ENCODE measurements at regions not wholly inside any gene's neighbourhood (a gene's known extent, or its start where the extent isn't known, plus 50 kb on each side); places are given as distances from the start of the nearest gene placed in this dataset.
A peak's percentile ranks its signal among the peaks of the same experiment; 100 is the strongest.

GRCh38 chr3:72352176-72352575 lies 496.1 kb downstream of the SHQ1 start:
- Mint-ChIP-seq H3K27me3 (ENCODE audit: low read depth) (peaks cover 2% of the 10 kb centered on the region), H3K9me3 (no peaks in the 10 kb centered on the region), H3K4me1 (ENCODE audit: low read depth) (peaks cover 22% of the 10 kb centered on the region), H3K36me3 (ENCODE audit: low read depth) (no peaks in the 10 kb centered on the region), H3K4me3 (ENCODE audit: low read depth) (no peak overlapping the region), H3K27ac (no peak overlapping the region)
- DNase-seq (ENCODE audit: low spot score): no peak
- intact Hi-C loops (cut with micrococcal nuclease): no loop called here

- no peaks in the 10 kb centered on the region for H3K9me3 Mint-ChIP-seq
- intact Hi-C loops (cut with micrococcal nuclease): no loop called here
- peaks cover 25% of the 10 kb centered on the region for H3K4me1 Mint-ChIP-seq (ENCODE audit: low read depth)
- H3K36me3 Mint-ChIP-seq (ENCODE audit: low read depth): no peaks in the 10 kb centered on the region
- H3K4me3 Mint-ChIP-seq (ENCODE audit: low read depth): no peak overlapping the region
- H3K27me3 Mint-ChIP-seq (ENCODE audit: low read depth): peaks cover 2% of the 10 kb centered on the region
- no peak overlapping the region for H3K27ac Mint-ChIP-seq
- no peak for DNase-seq (ENCODE audit: low spot score)
Observed at GRCh38 chr3:72351536-72351935, 496.7 kb downstream of the SHQ1 start.

- no peaks in the 10 kb centered on the region for H3K9me3 Mint-ChIP-seq
- H3K4me3 Mint-ChIP-seq (ENCODE audit: low read depth): no peak overlapping the region
- H3K27me3 Mint-ChIP-seq (ENCODE audit: low read depth): no peaks in the 10 kb centered on the region
- no peaks in the 10 kb centered on the region for H3K36me3 Mint-ChIP-seq (ENCODE audit: low read depth)
- no peak for DNase-seq (ENCODE audit: low spot score)
- no peak overlapping the region for H3K27ac Mint-ChIP-seq
- intact Hi-C loops (cut with micrococcal nuclease): no loop called here
- peaks cover 32% of the 10 kb centered on the region for H3K4me1 Mint-ChIP-seq (ENCODE audit: low read depth)
Observed at GRCh38 chr3:72350761-72351505, 497.3 kb downstream of the SHQ1 start.

- H3K27ac Mint-ChIP-seq: no peak overlapping the region
- H3K4me1 Mint-ChIP-seq (ENCODE audit: low read depth): peaks cover 49% of the 10 kb centered on the region
- no peaks in the 10 kb centered on the region for H3K36me3 Mint-ChIP-seq (ENCODE audit: low read depth)
- H3K4me3 Mint-ChIP-seq (ENCODE audit: low read depth): no peak overlapping the region
- no peaks in the 10 kb centered on the region for H3K9me3 Mint-ChIP-seq
- DNase-seq (ENCODE audit: low spot score): no peak
- no peaks in the 10 kb centered on the region for H3K27me3 Mint-ChIP-seq (ENCODE audit: low read depth)
- intact Hi-C loops (cut with micrococcal nuclease): loop anchor here (10.0 kb wide), 1 partner anchor 364 kb away; no protein-coding TSS in a partner anchor
Observed at GRCh38 chr3:72348357-72348756, 499.9 kb downstream of the SHQ1 start.

GRCh38 chr3:72347819-72348319 lies 500.4 kb downstream of the SHQ1 start:
- H3K36me3 Mint-ChIP-seq (ENCODE audit: low read depth): no peaks in the 10 kb centered on the region
- no peak overlapping the region for H3K27ac Mint-ChIP-seq
- H3K27me3 Mint-ChIP-seq (ENCODE audit: low read depth): no peaks in the 10 kb centered on the region
- intact Hi-C loops (cut with micrococcal nuclease): loop anchor here (10.0 kb wide), 1 partner anchor 363 kb away; no protein-coding TSS in a partner anchor
- peaks cover 54% of the 10 kb centered on the region for H3K4me1 Mint-ChIP-seq (ENCODE audit: low read depth)
- no peak overlapping the region for H3K4me3 Mint-ChIP-seq (ENCODE audit: low read depth)
- no peak for DNase-seq (ENCODE audit: low spot score)
- no peaks in the 10 kb centered on the region for H3K9me3 Mint-ChIP-seq

- no peaks in the 10 kb centered on the region for H3K36me3 Mint-ChIP-seq (ENCODE audit: low read depth)
- intact Hi-C loops (cut with micrococcal nuclease): loop anchor here (10.0 kb wide), 1 partner anchor 362 kb away; no protein-coding TSS in a partner anchor
- peaks cover 61% of the 10 kb centered on the region for H3K4me1 Mint-ChIP-seq (ENCODE audit: low read depth)
- DNase-seq (ENCODE audit: low spot score): no peak
- no peaks in the 10 kb centered on the region for H3K9me3 Mint-ChIP-seq
- no peaks in the 10 kb centered on the region for H3K27me3 Mint-ChIP-seq (ENCODE audit: low read depth)
- no peak overlapping the region for H3K4me3 Mint-ChIP-seq (ENCODE audit: low read depth)
- peak overlapping the region; percentile 7 for H3K27ac Mint-ChIP-seq
Observed at GRCh38 chr3:72346526-72346926, 501.7 kb downstream of the SHQ1 start.

- Mint-ChIP-seq H3K27ac (no peak overlapping the region), H3K36me3 (ENCODE audit: low read depth) (no peaks in the 10 kb centered on the region), H3K9me3 (no peaks in the 10 kb centered on the region), H3K27me3 (ENCODE audit: low read depth) (no peaks in the 10 kb centered on the region), H3K4me1 (ENCODE audit: low read depth) (peaks cover 66% of the 10 kb centered on the region), H3K4me3 (ENCODE audit: low read depth) (no peak overlapping the region)
- DNase-seq (ENCODE audit: low spot score): no peak
- intact Hi-C loops (cut with micrococcal nuclease): loop anchor here (1.0 to 10.0 kb wide), 2 partner anchors 9 to 361 kb away; no protein-coding TSS in a partner anchor
Observed at GRCh38 chr3:72345980-72346379, 502.3 kb downstream of the SHQ1 start.

- Mint-ChIP-seq H3K4me1 (ENCODE audit: low read depth) (peaks cover 68% of the 10 kb centered on the region), H3K27ac (peak overlapping the region; percentile 25), H3K27me3 (ENCODE audit: low read depth) (no peaks in the 10 kb centered on the region), H3K9me3 (no peaks in the 10 kb centered on the region), H3K36me3 (ENCODE audit: low read depth) (no peaks in the 10 kb centered on the region), H3K4me3 (ENCODE audit: low read depth) (peak overlapping the region; percentile 14)
- no peak for DNase-seq (ENCODE audit: low spot score)
- intact Hi-C loops (cut with micrococcal nuclease): loop anchor here (1.0 to 10.0 kb wide), 2 partner anchors 8 to 361 kb away; no protein-coding TSS in a partner anchor
Observed at GRCh38 chr3:72345237-72345878, 502.9 kb downstream of the SHQ1 start.

- no peaks in the 10 kb centered on the region for H3K36me3 Mint-ChIP-seq (ENCODE audit: low read depth)
- no peak overlapping the region for H3K4me3 Mint-ChIP-seq (ENCODE audit: low read depth)
- no peak for DNase-seq (ENCODE audit: low spot score)
- H3K27me3 Mint-ChIP-seq (ENCODE audit: low read depth): no peaks in the 10 kb centered on the region
- no peak overlapping the region for H3K27ac Mint-ChIP-seq
- no peaks in the 10 kb centered on the region for H3K9me3 Mint-ChIP-seq
- peaks cover 68% of the 10 kb centered on the region for H3K4me1 Mint-ChIP-seq (ENCODE audit: low read depth)
- intact Hi-C loops (cut with micrococcal nuclease): loop anchor here (1.0 to 10.0 kb wide), 3 partner anchors 7 to 478 kb away; no protein-coding TSS in a partner anchor
Observed at GRCh38 chr3:72344647-72345046, 503.6 kb downstream of the SHQ1 start.

- H3K9me3 Mint-ChIP-seq: no peaks in the 10 kb centered on the region
- intact Hi-C loops (cut with micrococcal nuclease): loop anchor here (5.0 to 10.0 kb wide), 2 partner anchors 359 to 478 kb away; no protein-coding TSS in a partner anchor
- H3K27ac Mint-ChIP-seq: peak overlapping the region; percentile 2
- DNase-seq (ENCODE audit: low spot score): no peak
- H3K4me1 Mint-ChIP-seq (ENCODE audit: low read depth): peaks cover 68% of the 10 kb centered on the region
- no peaks in the 10 kb centered on the region for H3K36me3 Mint-ChIP-seq (ENCODE audit: low read depth)
- no peak overlapping the region for H3K4me3 Mint-ChIP-seq (ENCODE audit: low read depth)
- H3K27me3 Mint-ChIP-seq (ENCODE audit: low read depth): no peaks in the 10 kb centered on the region
Observed at GRCh38 chr3:72344236-72344635, 504.0 kb downstream of the SHQ1 start.

- Mint-ChIP-seq H3K27me3 (ENCODE audit: low read depth) (no peaks in the 10 kb centered on the region), H3K9me3 (no peaks in the 10 kb centered on the region), H3K4me3 (ENCODE audit: low read depth) (no peak overlapping the region), H3K27ac (peak overlapping the region; percentile 15), H3K4me1 (ENCODE audit: low read depth) (peaks cover 59% of the 10 kb centered on the region), H3K36me3 (ENCODE audit: low read depth) (no peaks in the 10 kb centered on the region)
- no peak for DNase-seq (ENCODE audit: low spot score)
- intact Hi-C loops (cut with micrococcal nuclease): loop anchor here (5.0 to 10.0 kb wide), 2 partner anchors 358 to 479 kb away; no protein-coding TSS in a partner anchor
Observed at GRCh38 chr3:72343078-72343477, 505.2 kb downstream of the SHQ1 start.

GRCh38 chr3:72342450-72342849 lies 505.8 kb downstream of the SHQ1 start:
- H3K36me3 Mint-ChIP-seq (ENCODE audit: low read depth): no peaks in the 10 kb centered on the region
- peaks cover 53% of the 10 kb centered on the region for H3K4me1 Mint-ChIP-seq (ENCODE audit: low read depth)
- DNase-seq (ENCODE audit: low spot score): no peak
- H3K4me3 Mint-ChIP-seq (ENCODE audit: low read depth): no peak overlapping the region
- intact Hi-C loops (cut with micrococcal nuclease): loop anchor here (5.0 to 10.0 kb wide), 2 partner anchors 358 to 480 kb away; no protein-coding TSS in a partner anchor
- H3K27ac Mint-ChIP-seq: no peak overlapping the region
- no peaks in the 10 kb centered on the region for H3K9me3 Mint-ChIP-seq
- no peaks in the 10 kb centered on the region for H3K27me3 Mint-ChIP-seq (ENCODE audit: low read depth)

GRCh38 chr3:72341920-72342319 lies 506.3 kb downstream of the SHQ1 start:
- Mint-ChIP-seq H3K27me3 (ENCODE audit: low read depth) (no peaks in the 10 kb centered on the region), H3K4me1 (ENCODE audit: low read depth) (peaks cover 53% of the 10 kb centered on the region), H3K27ac (no peak overlapping the region), H3K4me3 (ENCODE audit: low read depth) (no peak overlapping the region), H3K36me3 (ENCODE audit: low read depth) (no peaks in the 10 kb centered on the region), H3K9me3 (no peaks in the 10 kb centered on the region)
- intact Hi-C loops (cut with micrococcal nuclease): loop anchor here (5.0 to 10.0 kb wide), 2 partner anchors 357 to 480 kb away; no protein-coding TSS in a partner anchor
- no peak for DNase-seq (ENCODE audit: low spot score)

Measured in activated T-helper 2 cell treated with anti-CD3 and anti-CD28 coated beads, Interferon-gamma antibody, Interleukin-2, Interleukin-4, amounts not matched to agents 10 μg/mL and 5 μg/mL and 100 μg/mL, durations not matched to agents 14 hours and 24 hours and 36 hours (primary cell).